ENCODE measurements at regions not wholly inside any gene's neighbourhood (a gene's known extent, or its start where the extent isn't known, plus 50 kb on each side); places are given as distances from the start of the nearest gene placed in this dataset.

DNA sequence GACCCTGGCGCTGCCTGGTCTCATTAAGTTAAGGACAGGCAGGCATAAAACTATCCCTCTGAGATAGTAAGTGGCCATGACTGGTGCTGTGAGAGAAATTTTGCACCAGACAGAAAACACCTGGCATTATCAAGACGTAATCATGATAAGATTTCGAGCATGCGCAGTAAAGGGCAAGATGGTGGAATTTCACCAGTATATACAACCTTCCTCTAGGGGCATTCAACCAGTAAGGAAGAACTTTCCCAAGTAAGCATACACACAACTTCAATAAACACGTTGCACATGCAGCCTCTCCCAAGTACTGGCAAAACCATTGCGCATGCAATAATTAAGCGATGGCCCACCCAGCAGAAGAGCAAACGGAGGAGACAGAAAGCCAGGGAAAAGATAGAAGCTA, 1376.4 kb upstream of the CRIM1 start:
- H3K9me3 ChIP-seq (ENCODE audit: insufficient read depth, low read length), result no peaks in the 10 kb centered on the region
- H3K79me2 ChIP-seq (ENCODE audit: low read length), result no peaks in the 10 kb centered on the region
- no peak overlapping the region for H3K4me2 ChIP-seq (ENCODE audit: low read length)
- no peaks in the 10 kb centered on the region for H3K36me3 ChIP-seq (replicated peaks; ENCODE audit: low read depth, low read length)
- TF ChIP-seq CTCF (IDR thresholded peaks at IDR 0.05; ENCODE audit: low read depth, low read length), result no peak
- TF ChIP-seq EZH2phosphoT487 (IDR thresholded peaks at IDR 0.05; ENCODE audit: low read depth), result no peak
- no peak overlapping the region for H3K9ac ChIP-seq (ENCODE audit: low read length)
- no peak overlapping the region for H3K4me3 ChIP-seq (ENCODE audit: low read length)
- H2AFZ ChIP-seq (ENCODE audit: low read depth, low read length), result no peak overlapping the region
- no peak overlapping the region for H3K27ac ChIP-seq (ENCODE audit: low read length)
- H3K27me3 ChIP-seq (ENCODE audit: low read depth, low read length), result no peaks in the 10 kb centered on the region
- H4K20me1 ChIP-seq (ENCODE audit: insufficient read depth, low read length), result no peaks in the 10 kb centered on the region
- H3K4me1 ChIP-seq (ENCODE audit: low read length), result peaks cover 5% of the 10 kb centered on the region; the same call in 1 of the 2 replicates

GRCh38 chr2:34961822-34962221, 1362.7 kb upstream of the FAM98A start:
- no peaks in the 10 kb centered on the region for H3K27me3 ChIP-seq (ENCODE audit: low read depth, low read length)

GRCh38 chr2:34954758-34955157, 1355.7 kb upstream of the FAM98A start:
- no peaks in the 10 kb centered on the region for H3K4me1 ChIP-seq (ENCODE audit: low read length)
- H2AFZ ChIP-seq (ENCODE audit: low read depth, low read length), result no peak overlapping the region
- H3K27me3 ChIP-seq (ENCODE audit: low read depth, low read length), result no peaks in the 10 kb centered on the region
- no peaks in the 10 kb centered on the region for H4K20me1 ChIP-seq (ENCODE audit: insufficient read depth, low read length)
- H3K79me2 ChIP-seq (ENCODE audit: low read length), result no peaks in the 10 kb centered on the region
- H3K4me3 ChIP-seq (ENCODE audit: low read length), result no peak overlapping the region
- TF ChIP-seq CTCF (IDR thresholded peaks at IDR 0.05; ENCODE audit: low read depth, low read length), result no peak
- TF ChIP-seq EZH2phosphoT487 (IDR thresholded peaks at IDR 0.05; ENCODE audit: low read depth), result no peak
- no peak overlapping the region for H3K9ac ChIP-seq (ENCODE audit: low read length)
- H3K36me3 ChIP-seq (replicated peaks; ENCODE audit: low read depth, low read length), result no peaks in the 10 kb centered on the region
- H3K4me2 ChIP-seq (ENCODE audit: low read length), result no peak overlapping the region
- H3K9me3 ChIP-seq (ENCODE audit: insufficient read depth, low read length), result no peaks in the 10 kb centered on the region
- H3K27ac ChIP-seq (ENCODE audit: low read length), result no peak overlapping the region

More at GRCh38 chr2:34961822-34962221, 1362.7 kb upstream of the FAM98A start:
- Histone ChIP-seq H3K79me2 (ENCODE audit: low read length) (no peaks in the 10 kb centered on the region), H3K9me3 (ENCODE audit: insufficient read depth, low read length) (no peaks in the 10 kb centered on the region), H3K27ac (ENCODE audit: low read length) (no peak overlapping the region), H2AFZ (ENCODE audit: low read depth, low read length) (no peak overlapping the region), H4K20me1 (ENCODE audit: insufficient read depth, low read length) (no peaks in the 10 kb centered on the region), H3K36me3 (replicated peaks; ENCODE audit: low read depth, low read length) (no peaks in the 10 kb centered on the region), H3K9ac (ENCODE audit: low read length) (no peak overlapping the region), H3K4me1 (ENCODE audit: low read length) (no peaks in the 10 kb centered on the region), H3K4me2 (ENCODE audit: low read length) (no peak overlapping the region), H3K4me3 (ENCODE audit: low read length) (no peak overlapping the region)
- TF ChIP-seq EZH2phosphoT487 (IDR thresholded peaks at IDR 0.05; ENCODE audit: low read depth) (no peak), CTCF (IDR thresholded peaks at IDR 0.05; ENCODE audit: low read depth, low read length) (no peak)

DNA sequence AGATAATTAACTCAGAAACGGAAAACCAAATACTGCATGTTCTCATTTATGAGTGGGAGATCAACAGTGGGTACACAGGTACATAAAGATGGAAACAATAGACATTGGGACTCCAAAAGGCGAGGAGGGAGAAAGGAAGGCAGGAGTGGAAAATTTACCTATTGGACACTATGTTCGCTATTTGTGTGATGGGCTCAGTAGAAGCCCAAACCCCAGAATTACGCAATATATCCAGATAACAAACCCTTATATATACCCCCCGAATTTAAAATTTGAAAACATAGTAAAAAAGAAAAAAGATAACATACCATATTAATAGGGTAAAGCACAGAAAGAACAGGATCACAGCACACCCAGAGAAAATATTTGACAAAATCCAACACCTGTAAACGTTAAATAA, 1351.7 kb upstream of the FAM98A start:
- Histone ChIP-seq H3K9me3 (ENCODE audit: insufficient read depth, low read length) (no peaks in the 10 kb centered on the region), H3K27me3 (ENCODE audit: low read depth, low read length) (no peaks in the 10 kb centered on the region), H3K4me3 (ENCODE audit: low read length) (no peak overlapping the region), H3K79me2 (ENCODE audit: low read length) (no peaks in the 10 kb centered on the region), H4K20me1 (ENCODE audit: insufficient read depth, low read length) (no peaks in the 10 kb centered on the region), H3K4me2 (ENCODE audit: low read length) (no peak overlapping the region), H3K27ac (ENCODE audit: low read length) (no peak overlapping the region), H3K9ac (ENCODE audit: low read length) (no peak overlapping the region), H2AFZ (ENCODE audit: low read depth, low read length) (no peak overlapping the region), H3K4me1 (ENCODE audit: low read length) (no peaks in the 10 kb centered on the region), H3K36me3 (replicated peaks; ENCODE audit: low read depth, low read length) (no peaks in the 10 kb centered on the region)
- TF ChIP-seq CTCF (IDR thresholded peaks at IDR 0.05; ENCODE audit: low read depth, low read length) (no peak), EZH2phosphoT487 (IDR thresholded peaks at IDR 0.05; ENCODE audit: low read depth) (no peak)

All from OCI-LY3 (cell line).